HG03196 (cell line): ENCODE measurements at regions not wholly inside any gene's neighbourhood (a gene's known extent, or its start where the extent isn't known, plus 50 kb on each side); places are given as distances from the start of the nearest gene placed in this dataset.

Source experiments
- ATAC-seq: cut with Tn5 transposase; IDR thresholded peaks from one replicate; pipeline ENCODE4 v1.9.1; 2021; ENCODE audit not compliant: unreplicated experiment

- ATAC-seq: peak; percentile 83
These were observed 206.6 kb upstream of the RFX3 start for GRCh38 chr9:3732077-3733038.

GRCh38 chr9:3730511-3730922 is 204.7 kb upstream of the RFX3 start:
- no peak for ATAC-seq

- ATAC-seq: no peak
These were observed 195.3 kb upstream of the RFX3 start for GRCh38 chr9:3721096-3721495.

- ATAC-seq: no peak
These were observed 193.5 kb upstream of the RFX3 start for GRCh38 chr9:3719286-3719685.

GRCh38 chr9:3716415-3716814 is 190.6 kb upstream of the RFX3 start:
- ATAC-seq: no peak

- no peak for ATAC-seq
These were observed 182.9 kb upstream of the RFX3 start for GRCh38 chr9:3708751-3709150.

- ATAC-seq: no peak
These were observed 179.1 kb upstream of the RFX3 start for GRCh38 chr9:3704890-3705289.

- no peak for ATAC-seq
These were observed 175.0 kb upstream of the RFX3 start for GRCh38 chr9:3700772-3701171.

- no peak for ATAC-seq
These were observed 174.1 kb upstream of the RFX3 start for GRCh38 chr9:3699883-3700282.

- ATAC-seq: no peak
These were observed 172.7 kb upstream of the RFX3 start for GRCh38 chr9:3698531-3698930.

- ATAC-seq: no peak
These were observed 172.3 kb upstream of the RFX3 start for GRCh38 chr9:3698076-3698475.

GRCh38 chr9:3696368-3696767 is 170.6 kb upstream of the RFX3 start:
- ATAC-seq: no peak

- ATAC-seq: no peak
These were observed 166.8 kb upstream of the RFX3 start for GRCh38 chr9:3692606-3693005.

GRCh38 chr9:3689555-3689954 is 163.8 kb upstream of the RFX3 start:
- no peak for ATAC-seq

GRCh38 chr9:3687145-3687544 is 161.3 kb upstream of the RFX3 start:
- no peak for ATAC-seq

GRCh38 chr9:3682186-3682585 is 156.4 kb upstream of the RFX3 start:
- no peak for ATAC-seq

- ATAC-seq: no peak
These were observed 151.7 kb upstream of the RFX3 start for GRCh38 chr9:3677541-3677940.

- no peak for ATAC-seq
These were observed 151.0 kb upstream of the RFX3 start for GRCh38 chr9:3676766-3677165.

GRCh38 chr9:3675946-3676345 is 150.1 kb upstream of the RFX3 start:
- ATAC-seq: no peak

GRCh38 chr9:3674561-3674960 is 148.8 kb upstream of the RFX3 start:
- ATAC-seq: no peak

- no peak for ATAC-seq
These were observed 146.6 kb upstream of the RFX3 start for GRCh38 chr9:3672399-3672798.

GRCh38 chr9:3664044-3664443 is 138.2 kb upstream of the RFX3 start:
- no peak for ATAC-seq

- ATAC-seq: no peak
These were observed 136.9 kb upstream of the RFX3 start for GRCh38 chr9:3662671-3663070.
